ENCODE measurements at regions not wholly inside any gene's neighbourhood (a gene's known extent, or its start where the extent isn't known, plus 50 kb on each side); places are given as distances from the start of the nearest gene placed in this dataset.
"Not testable (repeated sequence)": the region's sequence is repeated elsewhere in the genome, so short reads cannot be mapped to it uniquely, and the experiment has no call there.

DNA sequence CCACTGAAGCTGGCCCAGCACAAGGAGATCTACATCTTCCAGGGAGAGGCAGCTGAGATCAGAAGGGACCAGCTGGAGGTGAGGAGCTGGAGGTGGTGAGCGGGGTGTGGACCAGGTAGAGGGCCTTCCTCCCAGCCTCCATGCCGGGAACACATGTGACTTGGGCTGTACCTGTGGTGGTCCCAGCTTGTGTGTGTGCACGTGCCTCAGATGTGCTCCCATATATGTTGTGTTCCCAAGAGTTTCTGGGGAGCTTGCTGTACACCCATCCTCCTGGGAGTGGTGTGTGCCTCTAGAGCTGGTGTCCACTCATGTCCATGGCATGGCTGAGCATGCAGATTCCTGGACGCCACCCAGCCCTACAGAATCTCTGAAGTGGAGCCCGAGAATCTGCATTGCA lies 183.7 kb upstream of the AKAP13 start:
- DNase-seq = not testable (repeated sequence)

DNA sequence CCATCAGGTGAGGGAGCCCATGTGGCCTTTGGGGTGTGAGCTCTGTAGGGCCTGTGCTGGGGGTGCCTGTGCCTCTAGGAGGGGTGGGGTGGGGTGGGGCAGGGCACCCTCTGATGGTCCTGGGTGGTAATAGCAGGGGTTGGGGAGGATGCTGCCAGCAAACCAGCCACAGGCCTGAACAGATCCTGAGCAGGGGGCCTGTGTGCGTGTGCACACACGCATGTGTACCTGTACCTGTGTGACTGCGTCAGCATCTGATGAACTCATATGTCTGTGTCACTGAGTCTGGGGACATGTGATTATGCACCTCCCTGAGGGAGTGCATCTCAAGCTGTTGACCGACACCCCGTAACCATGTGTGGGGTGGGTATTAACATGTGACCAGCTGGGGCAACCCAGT lies 182.8 kb upstream of the AKAP13 start:
- DNase-seq = not testable (repeated sequence)

DNA sequence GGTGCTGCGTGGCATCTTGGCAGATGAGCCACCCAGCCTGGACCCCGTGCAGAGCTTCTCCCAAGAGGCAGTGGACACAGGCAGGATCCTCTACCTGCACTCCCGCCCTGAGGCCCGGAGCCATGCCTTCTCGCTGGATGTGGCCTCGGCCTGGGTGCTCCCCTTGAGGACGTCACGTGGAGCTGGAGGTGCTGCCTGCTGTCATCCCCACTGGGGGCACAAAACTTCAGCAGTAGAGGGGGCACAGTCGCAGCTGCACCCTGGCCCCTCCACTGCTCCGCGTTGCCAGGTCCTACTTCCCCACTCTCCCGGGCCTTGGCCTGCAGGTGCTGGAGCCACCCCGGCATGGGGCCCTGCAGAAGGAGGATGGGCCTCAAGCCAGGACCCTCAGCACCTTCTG lies 182.0 kb upstream of the AKAP13 start:
- DNase-seq = not testable (repeated sequence)

DNA sequence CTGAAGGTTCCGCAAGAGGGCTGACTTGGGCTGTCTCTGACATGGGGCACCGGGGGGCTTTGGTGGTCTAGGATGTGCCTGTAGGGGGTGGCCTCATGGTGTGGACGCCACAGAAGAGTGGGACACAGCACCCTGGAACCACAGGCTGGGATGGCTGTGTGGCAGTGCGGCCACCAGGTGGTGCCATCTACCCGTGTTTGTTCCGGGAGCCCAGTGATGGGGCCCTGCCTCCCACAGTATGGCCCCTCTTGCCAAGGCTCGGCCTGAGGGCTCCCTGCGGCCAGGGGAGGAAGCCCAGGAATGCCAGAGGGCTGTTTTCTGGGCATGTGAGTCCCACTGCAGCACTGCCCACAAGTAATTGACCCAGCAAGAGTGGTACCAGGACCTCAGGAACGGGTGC lies 180.2 kb upstream of the AKAP13 start:
- not testable (repeated sequence) for DNase-seq

DNA sequence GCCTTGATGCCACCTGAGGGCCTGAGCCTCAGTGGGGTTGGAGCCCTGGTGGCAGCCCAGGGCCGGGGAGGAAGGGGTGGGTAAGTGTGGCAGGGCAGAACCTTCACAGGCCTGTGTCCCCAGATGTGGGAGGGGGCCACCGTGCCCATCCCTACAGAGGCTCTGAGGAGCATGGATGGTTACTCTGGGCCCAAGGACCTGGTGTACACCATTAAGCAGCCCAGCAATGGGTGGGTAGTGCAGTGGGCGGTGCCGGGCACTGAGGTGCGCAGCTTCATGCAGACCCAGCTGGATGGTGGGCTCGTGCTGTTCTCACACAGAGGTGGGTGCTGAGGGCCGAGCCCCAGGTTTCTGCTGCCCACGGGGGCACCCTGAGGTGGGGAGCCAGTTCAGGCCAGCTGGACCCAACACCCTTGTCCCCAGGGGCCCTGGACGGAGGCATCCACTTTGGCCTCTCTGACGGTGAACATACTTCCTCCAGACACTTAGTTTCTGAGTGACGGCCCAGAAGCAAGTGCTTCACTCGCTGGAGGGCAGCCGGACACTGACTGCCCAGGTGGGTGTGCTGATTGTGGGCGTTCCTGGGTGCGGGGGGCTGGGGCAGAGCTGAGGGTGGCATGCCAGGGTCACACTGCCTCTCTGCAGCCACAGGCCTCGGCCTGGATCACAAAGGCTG lies 179.1 kb upstream of the AKAP13 start:
- DNase-seq = not testable (repeated sequence)

DNA sequence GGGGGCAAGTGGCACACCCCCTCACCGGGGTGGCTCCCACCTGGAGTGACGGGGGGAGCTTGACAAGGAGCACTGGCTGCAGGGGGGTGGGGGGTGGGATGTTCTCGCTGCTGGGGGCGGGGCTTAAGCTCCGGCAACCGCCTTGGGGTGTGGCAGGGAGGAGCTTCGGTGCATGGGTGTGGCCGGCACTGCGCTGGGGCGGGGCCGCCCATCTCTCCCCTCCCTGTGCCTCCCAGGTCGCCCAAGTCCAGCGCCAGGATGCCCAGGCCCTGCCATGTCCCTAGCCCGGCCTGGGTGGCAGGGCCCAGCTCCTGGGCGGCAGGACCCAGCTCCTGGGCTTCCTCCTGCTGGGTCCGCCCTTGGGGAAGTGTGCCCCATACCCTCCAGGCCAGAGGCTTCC lies 175.9 kb upstream of the AKAP13 start:
- DNase-seq = not testable (repeated sequence)

DNA sequence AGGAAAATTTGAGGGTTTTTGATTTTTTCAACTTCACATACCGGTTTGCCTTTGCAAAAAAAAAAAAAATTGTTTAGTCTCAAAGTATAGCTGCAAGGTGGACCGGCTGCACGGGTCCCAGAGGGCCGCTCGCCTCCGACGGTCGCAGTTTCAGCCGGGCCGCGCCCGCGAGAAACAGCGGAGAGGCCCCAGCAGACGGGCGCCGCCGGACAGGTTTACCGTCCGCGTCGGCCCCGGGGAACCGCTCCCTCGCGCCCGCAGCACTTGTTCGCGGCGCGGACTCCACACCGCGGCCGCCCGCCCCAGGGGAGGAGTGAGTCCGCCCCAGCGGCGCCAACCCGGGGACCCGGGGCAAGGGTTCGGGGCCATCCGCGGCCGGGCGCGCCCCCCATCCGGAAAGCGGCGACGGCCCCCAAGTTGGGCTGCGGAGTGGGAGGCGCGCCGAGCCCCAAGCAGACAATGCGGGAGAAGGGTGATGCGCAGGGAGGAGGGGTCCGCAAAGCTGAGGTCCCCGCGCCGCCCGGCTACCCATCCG lies 146.5 kb upstream of the AKAP13 start:
- DNase-seq = not testable (repeated sequence)

DNA sequence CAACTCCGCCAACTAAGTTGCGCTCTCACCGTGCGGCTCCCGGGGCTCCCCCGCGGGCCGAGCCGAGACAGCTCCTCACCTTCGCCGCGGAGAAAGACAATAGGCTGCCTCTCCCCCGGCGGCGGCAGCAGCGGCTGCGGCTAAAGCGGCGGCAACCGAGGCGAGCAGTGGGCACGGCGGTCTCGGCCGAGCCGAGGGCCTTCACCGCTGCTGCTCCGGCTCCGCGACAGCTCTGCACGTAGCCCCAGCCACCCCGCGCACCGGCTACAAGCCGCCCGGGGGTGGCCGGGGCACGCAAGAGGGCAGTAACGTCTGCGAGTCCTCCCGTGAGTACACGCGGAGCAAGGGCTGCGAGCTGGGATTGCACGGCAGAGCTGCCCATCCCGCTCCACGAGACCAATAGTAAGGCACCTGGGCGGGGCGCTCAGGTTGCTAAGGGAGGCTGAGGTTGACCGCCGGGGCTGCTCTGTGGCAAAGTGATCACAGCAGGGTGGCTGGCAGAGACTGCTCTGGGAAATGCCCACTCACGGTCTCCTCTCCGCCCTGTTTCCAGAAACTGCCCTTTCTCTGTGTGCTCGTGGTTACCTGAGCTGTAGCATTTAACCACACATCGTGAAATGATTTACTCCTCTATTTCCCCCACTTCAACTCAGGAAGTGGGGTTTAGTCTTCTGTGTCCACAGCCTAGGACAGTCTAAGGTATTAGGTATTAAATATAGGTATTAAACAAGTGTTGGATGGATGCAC lies 145.8 kb upstream of the AKAP13 start:
- DNase-seq = not testable (repeated sequence)

DNA sequence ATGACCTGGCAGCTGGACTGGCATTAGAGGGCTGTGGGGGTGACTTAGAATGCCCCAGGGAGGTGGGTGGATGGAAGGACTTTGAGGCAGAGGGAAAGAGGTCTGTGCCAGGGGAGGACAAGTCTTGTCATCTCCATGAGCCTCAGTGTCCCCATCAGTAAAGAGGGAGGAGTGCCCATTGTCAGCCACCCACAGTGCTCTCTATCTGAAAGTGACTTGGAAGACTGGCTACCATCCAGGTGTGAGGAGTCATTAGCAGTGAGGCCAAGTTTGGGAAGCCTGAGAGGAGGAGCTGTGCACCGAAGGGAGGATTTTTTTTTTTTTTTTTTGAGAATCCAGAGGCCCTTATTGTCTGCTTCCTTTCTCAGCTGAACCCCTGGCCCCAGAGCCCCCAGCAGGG lies 136.3 kb upstream of the AKAP13 start:
- DNase-seq = not testable (repeated sequence)

DNA sequence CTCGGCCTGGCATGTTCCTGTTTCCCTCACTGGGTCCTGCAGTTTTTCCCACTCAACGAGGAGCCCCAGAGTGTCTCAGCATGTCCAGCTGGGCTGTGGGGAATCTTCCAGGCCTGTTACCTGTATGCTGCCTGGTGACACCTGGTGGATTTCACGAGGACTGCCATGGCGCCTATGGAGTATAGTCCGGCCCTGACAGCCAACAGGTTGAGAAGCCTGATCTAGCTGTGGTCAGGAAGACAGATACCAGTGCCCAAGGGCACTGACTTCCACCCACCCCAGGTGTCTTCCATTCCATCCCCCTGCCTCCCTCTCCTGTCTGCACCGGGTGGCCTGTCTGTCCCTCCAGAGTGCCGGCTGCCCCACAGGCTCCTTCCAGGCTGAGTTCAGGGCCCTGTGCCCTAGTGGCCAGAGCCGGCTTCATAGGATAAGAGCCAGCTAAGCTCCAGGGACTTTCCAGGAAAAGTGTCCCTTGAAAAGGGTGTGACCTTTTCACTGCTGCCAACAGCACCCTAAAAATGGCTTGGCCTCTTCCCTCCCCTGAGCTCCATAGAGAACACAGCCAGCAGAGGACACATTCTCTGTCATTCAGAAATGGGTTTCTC lies 129.4 kb upstream of the AKAP13 start:
- DNase-seq = not testable (repeated sequence)

DNA sequence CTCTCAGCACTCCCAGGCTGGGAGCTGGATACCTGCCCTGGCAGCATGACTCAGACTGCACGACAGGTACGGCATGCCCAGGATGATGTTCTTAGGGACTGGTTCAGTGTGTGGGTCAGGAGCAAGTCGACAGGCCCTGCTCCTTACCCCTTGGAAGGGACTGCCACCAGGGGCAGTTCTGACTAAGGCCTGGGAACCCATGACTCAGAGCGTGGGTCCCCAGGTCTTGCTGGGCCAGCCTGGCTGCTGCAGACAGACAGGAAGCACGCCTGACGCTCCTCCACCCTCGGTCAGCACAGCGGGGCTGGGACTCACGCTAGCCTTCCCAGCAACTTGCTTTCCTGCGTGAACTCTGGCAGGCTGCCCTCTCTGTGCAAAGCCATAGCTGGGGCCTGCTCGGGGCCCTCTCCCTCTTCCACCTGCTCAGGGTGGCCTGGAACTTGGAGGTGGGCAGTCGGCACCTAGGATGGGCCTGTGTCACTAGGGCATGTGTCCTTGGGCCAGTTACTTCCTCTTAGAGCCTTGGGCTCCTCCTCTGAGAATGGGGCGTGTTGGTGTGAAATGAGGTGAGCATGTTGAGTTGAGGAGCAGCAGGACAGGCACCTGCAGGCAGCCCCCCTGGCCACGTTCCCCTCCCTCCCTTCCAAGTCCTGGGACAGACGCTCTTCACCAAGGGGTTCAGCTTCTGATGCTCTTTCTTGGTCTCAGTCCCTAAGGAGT lies 127.0 kb upstream of the AKAP13 start:
- not testable (repeated sequence) for DNase-seq

DNA sequence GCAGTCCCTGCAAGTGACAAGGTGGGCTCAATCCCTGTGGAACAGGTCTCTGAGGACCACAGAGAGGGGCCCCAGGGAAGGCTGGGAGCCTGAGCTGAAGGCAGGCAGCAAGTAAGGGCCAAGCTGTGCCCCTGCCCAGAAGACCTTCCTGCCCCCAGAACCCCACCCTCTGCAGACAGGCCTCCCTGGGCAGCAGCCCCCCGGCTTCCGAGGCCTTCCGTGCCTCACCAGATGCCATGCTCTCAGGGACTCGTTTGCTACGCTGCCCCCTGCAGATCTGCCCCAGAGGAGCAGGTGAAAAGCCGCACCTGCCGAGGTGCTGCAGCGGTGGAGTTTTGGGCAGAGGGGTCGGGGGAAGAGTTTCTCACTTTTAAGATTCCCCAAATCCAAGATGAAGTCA lies 125.4 kb upstream of the AKAP13 start:
- not testable (repeated sequence) for DNase-seq

DNA sequence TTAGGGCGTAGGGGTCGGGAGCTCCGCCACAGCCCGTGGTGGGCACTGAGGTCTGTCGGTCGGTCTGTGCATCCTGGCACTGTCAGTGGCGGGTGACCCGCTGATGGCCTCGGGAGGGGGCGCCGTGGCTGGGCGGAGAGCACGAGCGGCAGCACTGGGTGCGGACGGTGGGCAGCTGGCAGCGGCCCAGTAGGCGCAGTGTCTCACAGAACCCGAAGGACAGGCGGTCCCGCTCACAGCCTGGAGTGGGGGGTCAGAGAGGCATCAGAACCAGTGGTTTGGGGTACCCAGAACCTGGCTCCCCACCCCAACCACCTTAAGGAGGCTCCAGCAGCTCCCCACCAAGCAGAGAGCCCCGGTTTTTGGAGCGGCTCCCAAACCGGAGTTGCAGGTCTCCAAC lies 124.9 kb upstream of the AKAP13 start:
- DNase-seq = not testable (repeated sequence)

DNA sequence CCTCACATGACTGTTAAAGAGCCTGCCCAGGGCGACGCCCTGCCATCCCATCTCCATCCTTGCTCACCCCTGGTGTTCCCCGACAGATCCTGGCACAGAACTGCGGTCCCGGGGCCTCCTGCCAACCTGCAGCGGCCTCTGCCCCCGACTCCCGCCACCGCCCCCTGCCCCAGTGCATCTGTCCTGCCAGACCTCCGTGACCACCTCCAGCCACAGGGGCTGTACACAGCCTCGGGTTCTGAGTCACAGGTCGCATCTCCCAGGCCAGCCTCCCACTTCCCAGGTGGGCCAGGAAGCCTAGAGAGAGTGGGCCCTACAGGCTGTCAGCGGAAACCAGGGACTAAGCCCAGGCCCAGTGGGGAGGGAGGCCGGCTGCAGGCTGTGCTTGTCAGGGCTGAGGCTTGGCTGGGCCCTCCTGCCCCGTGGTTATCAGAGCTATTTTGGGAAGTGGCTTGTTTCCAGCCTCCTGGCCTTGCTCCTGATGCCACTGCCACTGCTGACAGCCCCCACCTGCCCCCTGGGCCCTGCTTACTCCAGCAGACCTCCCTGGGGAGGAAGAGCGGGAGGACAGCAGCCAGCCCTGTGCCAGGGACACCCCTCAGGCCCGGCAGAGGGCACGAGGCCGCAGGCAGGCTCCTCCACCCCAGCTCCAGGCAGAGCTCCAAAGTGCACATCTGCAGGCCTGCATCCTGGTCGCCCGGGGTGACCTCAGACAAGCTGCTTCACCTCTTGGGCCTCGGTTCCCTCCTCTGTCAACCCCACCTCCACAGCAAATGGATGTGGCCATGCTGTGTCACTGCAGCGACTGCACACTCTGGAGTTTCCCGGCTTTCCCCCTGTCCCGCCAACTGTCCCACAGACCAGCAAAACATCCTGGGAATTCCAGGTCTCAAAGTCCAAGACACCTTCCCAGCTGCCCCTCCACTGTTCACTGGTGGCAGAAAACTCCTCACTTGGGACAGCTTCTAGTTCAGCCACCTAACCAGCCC lies 124.1 kb upstream of the AKAP13 start:
- not testable (repeated sequence) for DNase-seq

DNA sequence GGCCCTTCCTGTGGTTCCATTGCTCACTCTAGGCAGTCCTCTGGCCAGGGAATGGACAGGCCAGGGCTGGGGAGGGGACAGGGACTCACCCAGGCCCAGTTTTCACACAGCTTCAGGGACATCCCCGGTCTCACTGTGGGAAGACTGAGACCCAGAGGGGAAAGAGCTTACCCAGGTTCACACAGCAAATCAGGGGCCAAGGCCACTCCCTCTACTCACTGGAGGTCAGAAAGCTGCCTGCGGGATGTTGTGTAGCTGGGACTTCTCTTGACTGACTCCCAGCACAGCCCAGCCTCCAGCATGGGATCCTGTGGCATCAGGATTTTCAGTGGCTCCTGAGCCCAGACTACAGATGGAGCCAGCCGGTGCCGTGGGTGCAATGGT lies 122.3 kb upstream of the AKAP13 start:
- not testable (repeated sequence) for DNase-seq

DNA sequence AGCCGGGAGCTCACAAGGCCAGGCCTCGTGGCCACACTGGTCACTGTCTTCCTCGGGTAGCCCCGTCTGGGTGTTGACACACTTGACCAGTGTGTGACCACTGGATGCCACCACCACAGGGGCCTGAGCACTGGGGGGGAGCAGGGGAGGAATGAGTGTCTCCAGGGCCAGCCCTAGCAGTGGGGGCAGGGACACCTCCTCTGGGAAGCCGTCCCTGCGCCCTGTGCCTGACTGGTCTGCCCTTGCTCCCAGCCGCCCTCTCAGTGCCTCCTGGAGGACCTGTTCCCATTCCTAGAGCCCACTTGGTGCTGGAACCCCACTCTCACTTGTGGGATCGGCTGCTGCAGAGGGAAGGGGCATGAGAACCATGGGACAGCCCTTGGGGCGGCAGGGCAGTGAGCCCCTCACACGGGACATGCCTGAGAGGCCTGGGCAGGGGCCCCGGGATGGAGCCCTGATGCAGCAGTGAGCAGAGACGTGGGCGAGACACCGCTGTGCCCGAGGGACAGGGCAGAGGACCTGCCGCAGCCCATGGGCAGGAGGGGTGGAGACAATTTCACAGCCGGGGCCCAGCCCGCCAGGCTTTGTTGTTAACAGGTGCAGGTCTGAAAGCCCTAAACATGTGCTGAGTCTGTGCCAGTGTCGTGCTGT lies 121.7 kb upstream of the AKAP13 start:
- DNase-seq = not testable (repeated sequence)

DNA sequence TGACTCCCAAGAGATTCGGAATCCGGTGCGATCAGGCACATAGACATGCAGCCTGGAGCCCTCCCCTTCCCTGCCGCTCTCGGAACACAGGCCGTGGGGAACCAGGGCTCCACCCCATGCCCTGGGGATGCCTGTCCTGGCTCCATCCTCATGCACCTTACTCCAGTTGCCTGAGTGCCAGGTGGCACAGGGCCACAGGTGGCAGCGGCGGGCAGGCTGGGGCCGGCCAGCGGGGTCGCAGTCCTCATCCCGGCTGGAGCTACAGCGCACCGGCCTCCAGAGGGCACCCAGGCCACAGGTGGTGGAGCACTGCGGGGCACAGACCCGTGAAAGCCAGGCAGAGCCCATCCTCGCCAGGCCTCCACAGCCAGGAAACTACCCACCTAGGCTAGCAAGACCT lies 119.9 kb upstream of the AKAP13 start:
- DNase-seq = not testable (repeated sequence)

DNA sequence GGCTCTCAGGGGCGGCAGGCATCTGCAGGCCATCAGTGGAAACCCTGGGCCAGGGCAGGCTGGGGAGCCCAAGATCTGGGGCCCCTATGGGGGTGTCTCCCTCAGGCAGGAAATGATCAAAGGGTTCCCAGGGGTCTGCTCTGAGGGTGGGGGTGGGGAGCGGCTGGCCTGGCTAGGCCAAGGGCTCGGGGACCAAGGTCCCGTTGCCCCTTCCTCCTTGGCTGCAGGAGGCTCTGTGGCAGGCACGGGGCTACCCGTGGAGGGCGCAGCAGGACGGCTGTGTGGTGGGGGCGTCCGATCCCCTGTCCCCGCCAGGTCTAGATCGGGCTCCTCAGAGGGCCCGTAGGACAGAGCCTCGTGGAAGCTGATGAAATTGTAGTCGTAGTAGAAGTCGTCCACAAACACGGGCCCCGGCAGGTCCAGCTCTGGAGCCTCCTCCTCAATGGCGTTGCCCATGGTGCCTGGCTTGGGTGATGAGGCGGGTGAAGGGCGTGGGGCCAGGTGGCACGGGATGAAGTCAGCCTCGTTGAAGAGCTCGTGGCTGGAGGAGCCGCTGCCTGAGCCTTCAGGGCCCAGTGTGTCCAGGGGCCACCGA lies 117.8 kb upstream of the AKAP13 start:
- not testable (repeated sequence) for DNase-seq

DNA sequence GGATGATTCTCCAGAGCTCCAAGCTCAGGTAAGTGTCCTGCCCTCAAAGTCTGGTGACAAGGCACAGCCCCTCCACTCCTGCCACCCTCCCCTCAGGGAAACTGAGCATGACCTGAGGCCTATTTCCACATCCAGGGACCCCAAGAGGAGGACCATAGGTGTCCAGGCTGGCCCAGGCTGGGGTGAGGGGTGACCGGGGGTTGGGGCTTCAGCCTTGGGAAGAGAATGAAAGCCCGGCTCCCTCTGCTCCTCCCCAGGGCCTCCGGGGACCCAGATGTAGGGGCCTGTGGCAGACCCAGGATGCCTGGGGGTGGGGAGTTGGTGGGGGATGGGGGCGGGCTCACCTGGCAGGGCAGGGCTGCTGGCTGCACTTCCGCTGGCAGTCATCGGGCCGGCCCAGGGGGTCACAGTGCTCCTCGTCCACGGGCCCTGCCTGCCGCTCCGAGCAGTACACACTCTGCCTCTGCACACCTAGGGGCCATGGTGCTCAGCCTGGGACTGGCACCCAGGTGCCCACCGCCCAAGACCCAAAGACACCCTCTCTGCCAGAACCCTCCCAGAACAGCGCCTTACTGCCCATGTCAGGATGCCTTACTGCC lies 116.5 kb upstream of the AKAP13 start:
- not testable (repeated sequence) for DNase-seq

DNA sequence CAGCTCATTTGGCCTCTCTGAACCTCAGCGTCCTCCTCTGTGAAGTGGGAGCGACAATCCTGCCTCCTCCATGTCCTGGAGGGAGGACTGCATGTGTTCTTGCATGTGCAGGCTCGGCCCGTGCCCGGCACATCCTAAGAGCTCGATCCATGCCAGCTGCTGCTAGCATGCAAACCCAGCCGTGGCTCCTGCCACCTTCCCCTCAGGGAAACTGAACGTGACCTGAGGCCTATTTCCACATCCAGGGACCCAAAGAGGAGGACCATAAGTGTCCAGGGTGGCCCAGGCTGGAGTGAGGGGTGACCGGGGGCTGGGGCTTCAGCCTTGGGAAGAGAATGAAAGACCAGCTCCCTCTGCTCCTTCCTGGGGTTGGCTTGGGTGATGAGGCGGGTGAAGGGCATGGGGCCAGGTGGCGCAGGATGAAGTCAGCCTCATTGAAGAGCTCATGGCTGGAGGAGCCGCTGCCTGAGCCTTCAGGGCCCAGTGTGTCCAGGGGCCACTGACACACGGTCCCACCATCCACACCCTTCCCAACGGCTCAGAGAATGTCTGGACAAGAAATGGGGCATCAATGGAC lies 115.7 kb upstream of the AKAP13 start:
- DNase-seq = not testable (repeated sequence)
